ENCODE measurements at regions not wholly inside any gene's neighbourhood (a gene's known extent, or its start where the extent isn't known, plus 50 kb on each side); places are given as distances from the start of the nearest gene placed in this dataset.
"Not testable (repeated sequence)": the region's sequence is repeated elsewhere in the genome, so short reads cannot be mapped to it uniquely, and the experiment has no call there.

- CTCF ChIA-PET: no interaction called here
Measured at GRCh38 chr9:29449306-29449705, 1876.0 kb upstream of the C9orf72 start.

GRCh38 chr9:29450343-29450875 lies 1877.1 kb upstream of the C9orf72 start:
- dilution Hi-C loops (cut with HindIII; ENCODE audit: low sequenced_read_pairs, unreplicated experiment); H2AK9ac ChIP-seq (replicated peaks; ENCODE audit: low read depth, low read length, poor library complexity); H3K9me1 ChIP-seq (ENCODE audit: insufficient read depth, low read length); H3K23ac ChIP-seq (ENCODE audit: low read depth, low read length); in situ Hi-C loops (cut with MboI; ENCODE audit: low sequenced_read_pairs); BruUV-seq (replicated peaks); H3K14ac ChIP-seq (replicated peaks; ENCODE audit: low read depth, low read length); POLR2A ChIA-PET (ENCODE audit: unreplicated experiment); H3K18ac ChIP-seq (ENCODE audit: low read depth, low read length); H2BK5ac ChIP-seq (ENCODE audit: low read depth, low read length, poor library complexity, severe bottlenecking); H3K4me3 ChIP-seq (ENCODE audit: insufficient read depth, low read depth, low read length); H2BK120ac ChIP-seq (ENCODE audit: low read depth, low read length); H4K91ac ChIP-seq (ENCODE audit: insufficient read depth, low read depth, low read length); H3K4me2 ChIP-seq (ENCODE audit: low read depth, low read length); H4K20me1 ChIP-seq (ENCODE audit: insufficient read depth, low read length); H3K9ac ChIP-seq (ENCODE audit: low read depth, low read length); H2AK5ac ChIP-seq (ENCODE audit: low read depth, low read length); H3K56ac ChIP-seq (ENCODE audit: extremely low read depth, insufficient read depth, low read length); DNase-seq; H3K4me1 ChIP-seq (ENCODE audit: control insufficient read depth, insufficient read depth, low read length); H3K27me3 ChIP-seq (ENCODE audit: control insufficient read depth, insufficient read depth, low read length); H4K5ac ChIP-seq (ENCODE audit: low read depth, low read length); intact Hi-C loops (cut with micrococcal nuclease); H2BK15ac ChIP-seq (ENCODE audit: low read depth, low read length); CTCF ChIA-PET; H2BK20ac ChIP-seq (ENCODE audit: low read depth, low read length); H3K9me3 ChIP-seq (ENCODE audit: control insufficient read depth, insufficient read depth, low read length); H2AFZ ChIP-seq (replicated peaks; ENCODE audit: low read length, poor library complexity); H3K4ac ChIP-seq (ENCODE audit: low read depth, low read length); H4K8ac ChIP-seq (ENCODE audit: low read depth in 2 of 2, low read length in 2 of 2); H3K79me1 ChIP-seq (ENCODE audit: low read depth in 1 of 2, low read length in 2 of 2); H3K27ac ChIP-seq (ENCODE audit: insufficient read depth, low read length); ATAC-seq (ENCODE audit: low read depth); H3K36me3 ChIP-seq (ENCODE audit: control insufficient read depth, insufficient read depth, low read length): not testable (repeated sequence)
- WGBS, 2 experiments (ENCODE audit: extremely low coverage in 2 of 2, insufficient read length in 1 of 2): 77% methylated on average over 7 of the region's 29 CpGs; no CpG with 5 or more reads in 1 of the 2 experiments

More at GRCh38 chr9:29449306-29449705, 1876.0 kb upstream of the C9orf72 start:
- Histone ChIP-seq H2BK5ac (ENCODE audit: low read depth, low read length, poor library complexity, severe bottlenecking) (no peak overlapping the region), H3K4me1 (ENCODE audit: control insufficient read depth, insufficient read depth, low read length) (no peaks in the 10 kb centered on the region), H3K4ac (ENCODE audit: low read depth, low read length) (no peak overlapping the region), H4K5ac (ENCODE audit: low read depth, low read length) (no peak overlapping the region), H2AFZ (replicated peaks; ENCODE audit: low read length, poor library complexity) (no peak overlapping the region), H3K27me3 (ENCODE audit: control insufficient read depth, insufficient read depth, low read length) (no peaks in the 10 kb centered on the region), H3K14ac (replicated peaks; ENCODE audit: low read depth, low read length) (no peak overlapping the region), H3K4me3 (ENCODE audit: insufficient read depth, low read depth, low read length) (no peak overlapping the region), H3K9me3 (ENCODE audit: control insufficient read depth, insufficient read depth, low read length) (peaks cover 2% of the 10 kb centered on the region), H3K56ac (ENCODE audit: extremely low read depth, insufficient read depth, low read length) (no peak overlapping the region), H2BK120ac (ENCODE audit: low read depth, low read length) (no peak overlapping the region), H3K9me1 (ENCODE audit: insufficient read depth, low read length) (no peaks in the 10 kb centered on the region), H3K4me2 (ENCODE audit: low read depth, low read length) (no peak overlapping the region), H3K27ac (ENCODE audit: insufficient read depth, low read length) (no peak overlapping the region), H2BK20ac (ENCODE audit: low read depth, low read length) (no peak overlapping the region), H3K9ac (ENCODE audit: low read depth, low read length) (no peak overlapping the region), H3K36me3 (ENCODE audit: control insufficient read depth, insufficient read depth, low read length) (no peaks in the 10 kb centered on the region), H2AK9ac (replicated peaks; ENCODE audit: low read depth, low read length, poor library complexity) (no peak overlapping the region), H2BK15ac (ENCODE audit: low read depth, low read length) (no peak overlapping the region), H3K23ac (ENCODE audit: low read depth, low read length) (no peak overlapping the region), H2AK5ac (ENCODE audit: low read depth, low read length) (no peak overlapping the region), H4K91ac (ENCODE audit: insufficient read depth, low read depth, low read length) (no peak overlapping the region), H4K20me1 (ENCODE audit: insufficient read depth, low read length) (no peaks in the 10 kb centered on the region), H3K18ac (ENCODE audit: low read depth, low read length) (no peak overlapping the region), H3K79me1 (ENCODE audit: low read depth in 1 of 2, low read length in 2 of 2) (no peaks in the 10 kb centered on the region), H4K8ac (ENCODE audit: low read depth in 2 of 2, low read length in 2 of 2) (no peak overlapping the region)
- DNase-seq (no peak), ATAC-seq (ENCODE audit: low read depth) (no peak)
- in situ Hi-C loops (cut with MboI; ENCODE audit: low sequenced_read_pairs): no loop called here
- intact Hi-C loops (cut with micrococcal nuclease): no loop called here
- dilution Hi-C loops (cut with HindIII; ENCODE audit: low sequenced_read_pairs, unreplicated experiment): no loop called here
- POLR2A ChIA-PET (ENCODE audit: unreplicated experiment): no interaction called here
- TF ChIP-seq MAZ (IDR thresholded peaks at IDR 0.05; ENCODE audit: borderline replicate concordance, low read depth, low read length): no peak
- TF ChIP-seq POLR2A (IDR thresholded peaks at IDR 0.05; ENCODE audit: low read depth, low read length): no peak
- TF ChIP-seq BHLHE40 (IDR thresholded peaks at IDR 0.05; ENCODE audit: low read depth, low read length): no peak
- no TSS peak for BruUV-seq (replicated peaks)
